ENCODE measurements at regions not wholly inside any gene's neighbourhood (a gene's known extent, or its start where the extent isn't known, plus 50 kb on each side); places are given as distances from the start of the nearest gene placed in this dataset.

DNA sequence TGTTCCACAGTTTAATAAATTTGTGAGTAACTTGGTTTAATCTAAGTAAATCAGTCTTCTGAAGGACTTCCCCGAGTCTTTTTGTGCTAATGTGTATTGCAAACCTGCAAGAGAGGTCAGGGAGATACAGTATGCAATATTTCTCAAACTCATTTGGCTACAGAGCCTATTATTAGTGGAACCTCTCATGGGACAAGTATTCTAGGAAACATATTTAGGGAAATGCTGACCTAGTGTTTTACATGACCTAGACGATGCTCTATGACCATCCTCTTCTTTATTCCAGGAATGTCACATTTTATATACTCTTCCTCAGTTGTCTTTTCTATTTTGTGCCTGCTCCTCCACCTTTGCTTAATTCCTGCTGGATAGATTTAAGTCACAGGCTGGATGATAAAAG is 327.8 kb upstream of the TBC1D5 start:
- no peak for ATAC-seq

GRCh38 chr3:18069568-18069967 is 327.1 kb upstream of the TBC1D5 start:
- ATAC-seq (no peak), DNase-seq (no peak)
- Histone ChIP-seq H3K27ac (no peak overlapping the region), H3K27me3 (ENCODE audit: insufficient read depth in 3 of 3, low read length in 2 of 3) (no peaks in the 10 kb centered on the region), H3K4me1 (no peaks in the 10 kb centered on the region), H3K4me3 (no peak overlapping the region), H3K9me3 (no peaks in the 10 kb centered on the region), H3K36me3 (ENCODE audit: insufficient read depth in 1 of 2, low read depth in 1 of 2) (no peaks in the 10 kb centered on the region)
- TF ChIP-seq CTCF (IDR thresholded peaks at IDR 0.05) = no peak
- intact Hi-C loops (cut with DNase I) = no loop called here
- WGBS, 3 donors = 94 to 97% (median 96%) methylated on average over 1 of the region's 1 CpG

More for the DNA sequence above, 327.8 kb upstream of the TBC1D5 start:
- intact Hi-C loops (cut with DNase I) = no loop called here
- no peaks in the 10 kb centered on the region for H3K27me3 ChIP-seq (ENCODE audit: insufficient read depth in 3 of 3, low read length in 2 of 3)
- no peaks in the 10 kb centered on the region for H3K4me1 ChIP-seq
- TF ChIP-seq CTCF (IDR thresholded peaks at IDR 0.05) = no peak
- 40 to 51% (median 45%) methylated on average over 2 of the region's 2 CpGs for WGBS, 3 donors
- no peak overlapping the region for H3K27ac ChIP-seq
- no peak for DNase-seq
- no peaks in the 10 kb centered on the region for H3K9me3 ChIP-seq
- no peaks in the 10 kb centered on the region for H3K36me3 ChIP-seq (ENCODE audit: insufficient read depth in 1 of 2, low read depth in 1 of 2)
- H3K4me3 ChIP-seq = no peak overlapping the region

GRCh38 chr3:18066899-18067582 is 324.6 kb upstream of the TBC1D5 start:
- Histone ChIP-seq H3K9me3 (no peaks in the 10 kb centered on the region), H3K4me1 (no peaks in the 10 kb centered on the region), H3K36me3 (ENCODE audit: insufficient read depth in 1 of 2, low read depth in 1 of 2) (no peaks in the 10 kb centered on the region), H3K27ac (no peak overlapping the region), H3K27me3 (ENCODE audit: insufficient read depth in 3 of 3, low read length in 2 of 3) (no peaks in the 10 kb centered on the region), H3K4me3 (no peak overlapping the region)
- no peak for TF ChIP-seq CTCF (IDR thresholded peaks at IDR 0.05)
- DNase-seq = no peak
- no peak for ATAC-seq
- intact Hi-C loops (cut with DNase I) = no loop called here
- 84 to 95% (median 85%) methylated on average over 3 of the region's 3 CpGs for WGBS, 3 donors

DNA sequence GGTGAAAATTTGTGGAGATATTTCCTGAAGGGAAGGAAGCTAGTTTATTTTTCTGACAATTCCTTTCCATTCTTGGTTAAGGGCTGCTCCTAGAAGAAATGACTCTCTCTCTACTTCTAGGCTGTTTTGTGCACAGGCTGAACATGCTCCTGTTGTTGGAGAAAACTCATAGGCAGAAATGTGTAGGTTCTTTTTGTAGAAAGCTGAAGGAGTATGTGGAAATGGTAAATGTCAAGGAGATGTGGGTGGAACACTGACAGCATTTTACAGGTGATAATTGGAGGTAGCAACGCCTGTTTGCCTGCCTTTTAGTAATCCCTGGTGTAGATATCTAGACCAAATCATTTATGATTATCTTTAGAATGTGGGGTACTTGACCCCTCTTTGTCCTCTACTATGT is 322.2 kb upstream of the TBC1D5 start:
- TF ChIP-seq CTCF (IDR thresholded peaks at IDR 0.05) = no peak
- no peaks in the 10 kb centered on the region for H3K36me3 ChIP-seq (ENCODE audit: insufficient read depth in 1 of 2, low read depth in 1 of 2)
- H3K4me1 ChIP-seq = no peaks in the 10 kb centered on the region
- no peak overlapping the region for H3K4me3 ChIP-seq
- no peaks in the 10 kb centered on the region for H3K9me3 ChIP-seq
- no peak overlapping the region for H3K27ac ChIP-seq
- intact Hi-C loops (cut with DNase I) = no loop called here
- no peaks in the 10 kb centered on the region for H3K27me3 ChIP-seq (ENCODE audit: insufficient read depth in 3 of 3, low read length in 2 of 3)
- no peak for ATAC-seq
- DNase-seq = no peak
- WGBS, 3 donors = 80 to 91% (median 84%) methylated on average over 1 of the region's 1 CpG

DNA sequence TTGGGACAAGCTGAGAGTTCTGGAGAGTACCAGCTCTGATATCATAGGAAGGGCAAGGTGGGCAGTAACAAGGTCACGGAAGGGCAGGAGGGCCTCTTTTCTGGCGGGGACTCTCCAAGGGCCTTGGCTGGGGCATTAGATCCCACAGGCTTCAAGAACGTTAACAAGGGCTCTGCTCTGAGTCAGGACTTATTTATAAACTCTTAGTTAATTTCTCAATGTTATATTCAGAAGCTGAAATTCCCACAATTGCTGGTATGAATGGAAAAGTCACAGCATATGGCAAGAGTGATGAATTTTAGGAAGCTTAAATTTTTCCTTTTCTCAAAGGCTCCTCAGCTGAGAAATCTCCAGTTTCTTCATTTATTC is 320.2 kb upstream of the TBC1D5 start:
- Histone ChIP-seq H3K27me3 (ENCODE audit: insufficient read depth in 3 of 3, low read length in 2 of 3) (no peaks in the 10 kb centered on the region), H3K9me3 (no peaks in the 10 kb centered on the region), H3K36me3 (ENCODE audit: insufficient read depth in 1 of 2, low read depth in 1 of 2) (no peaks in the 10 kb centered on the region), H3K4me1 (no peaks in the 10 kb centered on the region), H3K4me3 (no peak overlapping the region), H3K27ac (no peak overlapping the region)
- no peak for DNase-seq
- intact Hi-C loops (cut with DNase I) = no loop called here
- TF ChIP-seq CTCF (IDR thresholded peaks at IDR 0.05) = no peak
- no peak for ATAC-seq
- 67 to 76% (median 73%) methylated on average over 3 of the region's 3 CpGs for WGBS, 3 donors
